Natural killer cell (primary cell): ENCODE measurements at regions not wholly inside any gene's neighbourhood (a gene's known extent, or its start where the extent isn't known, plus 50 kb on each side); places are given as distances from the start of the nearest gene placed in this dataset.
"Not testable (repeated sequence)": the region's sequence is repeated elsewhere in the genome, so short reads cannot be mapped to it uniquely, and the experiment has no call there.

Experiments
- ATAC-seq, 3 donors: fragments of 150-1000 bp in 2 of 3; fragments of 200-7000 bp in 1 of 3; cut with Tn5 transposase; 1 replicate in 1 of 3; 2 replicates in 2 of 3; pipeline ENCODE4 v1.10.0; 2021; ENCODE audit warnings: mild to moderate bottlenecking in 2 of 3, moderate library complexity in 2 of 3
- DNase-seq, 2 donors: peaks; one replicate each; pipeline versions ENCODE4 v3.0.0 to v3.0.0-alpha.2; 2013 to 2021; ENCODE audit warnings: mixed read lengths in 1 of 2
- H3K27ac ChIP-seq: one replicate; pipeline ENCODE4 v1.5.1; 2013; ENCODE audit warnings: mild to moderate bottlenecking, low read length
- H3K27me3 ChIP-seq: one replicate; pipeline ENCODE4 v1.6.1; 2013; ENCODE audit warnings: low read length; ENCODE audit not compliant: control insufficient read depth, insufficient read depth
- H3K36me3 ChIP-seq: one replicate; pipeline ENCODE4 v1.6.1; 2013; ENCODE audit warnings: low read length; ENCODE audit not compliant: control insufficient read depth, insufficient read depth
- H3K4me1 ChIP-seq: one replicate; pipeline ENCODE4 v1.6.1; 2013; ENCODE audit warnings: low read length; ENCODE audit not compliant: control insufficient read depth, insufficient read depth
- H3K4me3 ChIP-seq: one replicate; pipeline ENCODE4 v1.5.1; 2013; ENCODE audit warnings: low read length
- H3K9me3 ChIP-seq: one replicate; pipeline ENCODE4 v1.6.1; 2013; ENCODE audit warnings: low read length; ENCODE audit not compliant: control insufficient read depth, insufficient read depth
- H3K27ac Mint-ChIP-seq, 2 donors: one replicate each; pipeline ENCODE4 v1.8.0; 2022; ENCODE audit warnings: mild to moderate bottlenecking in 2 of 2, mixed read lengths in 2 of 2, moderate library complexity in 1 of 2
- H3K27me3 Mint-ChIP-seq, 2 donors: one replicate each; pipeline ENCODE4 v1.8.0; 2022; ENCODE audit warnings: low read depth in 2 of 2, mixed read lengths in 2 of 2
- H3K36me3 Mint-ChIP-seq: one replicate; pipeline ENCODE4 v1.8.0; 2022; ENCODE audit warnings: mixed read lengths
- H3K4me1 Mint-ChIP-seq, 2 donors: one replicate each; pipeline ENCODE4 v1.8.0; 2022; ENCODE audit warnings: mixed read lengths in 2 of 2
- H3K4me3 Mint-ChIP-seq: one replicate; pipeline ENCODE4 v1.8.0; 2022; ENCODE audit warnings: mild to moderate bottlenecking, moderate library complexity, mixed read lengths
- H3K9me3 Mint-ChIP-seq, 2 donors: one replicate each; pipeline ENCODE4 v1.8.0; 2022; ENCODE audit warnings: mixed read lengths in 2 of 2
- CTCF ChIP-seq: fragments of 200-600 bp; IDR thresholded peaks from one replicate; pipeline ENCODE4 v1.8.0; 2022; ENCODE audit warnings: antibody characterized with exemption
- WGBS: methylation state at CpG from one replicate; pipeline ENCODE4 v1.1.7; 2013; ENCODE audit warnings: missing lambda C conversion rate; ENCODE audit not compliant: insufficient coverage; 5-methylcytosine and 5-hydroxymethylcytosine counted together
- intact Hi-C: fragments of 100-400 bp; cut with micrococcal nuclease; formaldehyde crosslinking; loops from one replicate; pipeline ENCODE4 v1.14.2; 2022

DNA sequence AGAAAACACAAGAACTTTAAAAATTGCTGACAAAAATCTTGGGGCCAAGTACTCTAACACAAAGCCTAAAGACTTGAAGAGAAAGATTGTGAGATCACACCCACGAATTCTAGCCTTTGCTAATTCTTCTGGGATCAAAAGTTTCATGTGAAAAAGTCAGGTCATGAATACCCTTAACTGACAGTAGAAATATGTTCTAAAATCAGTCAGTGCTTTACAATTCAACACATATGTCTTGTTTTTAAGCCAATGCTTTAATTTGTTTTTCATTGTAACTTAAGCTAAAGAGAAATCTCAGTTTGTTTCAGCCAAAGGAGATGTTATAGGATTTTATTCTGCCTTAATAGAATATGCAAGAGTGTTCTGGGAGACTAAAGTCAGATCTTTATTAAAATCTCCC lies 78.2 kb upstream of the PLEKHG1 start:
- no peak for DNase-seq
- H3K4me3 ChIP-seq = no peak overlapping the region
- TF ChIP-seq CTCF = no peak
- intact Hi-C loops = no loop called here
- H3K27me3 ChIP-seq = no peaks in the 10 kb centered on the region
- no peak overlapping the region for H3K27ac ChIP-seq
- ATAC-seq = no peak
- WGBS = 77% methylated on average over 1 of the region's 1 CpG
- Mint-ChIP-seq H3K27ac (no peak overlapping the region), H3K27me3 (peaks cover 4 to 16% of the 10 kb centered on the region in 2 donors), H3K9me3 (no peaks in the 10 kb centered on the region), H3K36me3 (no peaks in the 10 kb centered on the region), H3K4me1 (no peaks in the 10 kb centered on the region), H3K4me3 (no peak overlapping the region)
- no peaks in the 10 kb centered on the region for H3K36me3 ChIP-seq
- no peaks in the 10 kb centered on the region for H3K4me1 ChIP-seq
- no peaks in the 10 kb centered on the region for H3K9me3 ChIP-seq

DNA sequence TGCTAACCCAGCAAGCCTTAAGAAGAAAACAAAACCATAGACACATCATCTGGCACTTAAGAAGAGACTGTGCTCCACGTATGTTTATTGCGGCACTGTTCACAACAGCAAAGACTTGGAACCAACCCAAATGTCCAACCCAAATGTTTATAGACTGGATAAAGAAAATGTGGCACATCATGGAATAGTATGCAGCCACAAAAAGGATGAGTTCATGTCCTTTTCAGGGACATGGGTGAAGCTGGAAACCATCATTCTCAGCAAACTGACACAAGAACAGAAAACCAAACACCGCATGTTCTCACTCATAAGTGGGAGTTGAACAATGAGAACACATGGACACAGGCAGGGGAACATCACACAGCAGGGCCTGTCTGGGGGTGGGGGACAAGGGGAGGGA lies 76.5 kb upstream of the PLEKHG1 start:
- DNase-seq, H3K4me1 ChIP-seq, H3K36me3 ChIP-seq, H3K4me1 Mint-ChIP-seq, H3K4me3 ChIP-seq, H3K9me3 ChIP-seq, H3K9me3 Mint-ChIP-seq, ATAC-seq, intact Hi-C loops, H3K27ac Mint-ChIP-seq, H3K4me3 Mint-ChIP-seq, H3K27ac ChIP-seq, H3K27me3 ChIP-seq, H3K36me3 Mint-ChIP-seq: not testable (repeated sequence)
- WGBS = 93% methylated on average over 2 of the region's 3 CpGs
- H3K27me3 Mint-ChIP-seq = peaks cover 4 to 16% of the 10 kb centered on the region in 2 donors

DNA sequence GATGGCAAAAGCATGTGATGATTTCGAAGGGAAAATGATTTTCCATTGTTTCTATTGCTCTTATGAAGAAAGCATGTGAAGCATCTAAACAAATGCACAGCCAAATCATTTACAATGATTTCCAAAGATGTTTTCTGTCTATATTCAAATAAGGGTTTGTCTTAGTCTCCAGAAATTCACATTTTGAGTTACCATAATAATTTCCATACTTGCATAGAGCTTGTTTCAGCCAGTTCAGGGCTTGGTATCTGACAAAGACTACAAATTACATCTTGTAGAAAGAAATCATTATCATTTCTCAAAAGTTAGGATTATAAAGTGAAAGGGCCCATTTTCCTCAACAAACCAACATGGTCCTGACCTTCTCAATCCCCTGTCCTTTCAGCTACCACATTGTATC lies 74.4 kb upstream of the PLEKHG1 start:
- no peak overlapping the region for H3K27ac ChIP-seq
- no peaks in the 10 kb centered on the region for H3K4me1 ChIP-seq
- no peaks in the 10 kb centered on the region for H3K27me3 ChIP-seq
- Mint-ChIP-seq H3K9me3 (no peaks in the 10 kb centered on the region), H3K4me3 (no peak overlapping the region), H3K27me3 (peaks cover 6 to 14% of the 10 kb centered on the region in 2 donors), H3K4me1 (no peaks in the 10 kb centered on the region), H3K36me3 (no peaks in the 10 kb centered on the region), H3K27ac (no peak overlapping the region)
- no peak for DNase-seq
- no peak for ATAC-seq
- no peaks in the 10 kb centered on the region for H3K36me3 ChIP-seq
- intact Hi-C loops = no loop called here
- no peaks in the 10 kb centered on the region for H3K9me3 ChIP-seq
- no CpG with 5 or more reads among the region's 1 CpG for WGBS
- no peak for TF ChIP-seq CTCF
- H3K4me3 ChIP-seq = no peak overlapping the region

GRCh38 chr6:150527100-150527499 lies 72.6 kb upstream of the PLEKHG1 start:
- no peak for DNase-seq
- intact Hi-C loops = no loop called here
- Histone ChIP-seq H3K36me3 (no peaks in the 10 kb centered on the region), H3K4me1 (no peaks in the 10 kb centered on the region), H3K9me3 (no peaks in the 10 kb centered on the region), H3K27me3 (no peaks in the 10 kb centered on the region), H3K4me3 (no peak overlapping the region), H3K27ac (no peak overlapping the region)
- Mint-ChIP-seq H3K9me3 (no peaks in the 10 kb centered on the region), H3K4me3 (no peak overlapping the region), H3K27ac (no peak overlapping the region), H3K36me3 (no peaks in the 10 kb centered on the region), H3K4me1 (no peaks in the 10 kb centered on the region), H3K27me3 (peaks cover 6 to 14% of the 10 kb centered on the region in 2 donors)
- no peak for TF ChIP-seq CTCF
- ATAC-seq = no peak
- WGBS = 89% methylated on average over 6 of the region's 6 CpGs
